COLO668 (cell line): ENCODE measurements at regions not wholly inside any gene's neighbourhood (a gene's known extent, or its start where the extent isn't known, plus 50 kb on each side); places are given as distances from the start of the nearest gene placed in this dataset.

Experiments used
- DNase-seq: peaks from one replicate; lab custom pipeline; 2025; ENCODE audit not compliant: unreplicated experiment; lab: John Stamatoyannopoulos, UW

DNA sequence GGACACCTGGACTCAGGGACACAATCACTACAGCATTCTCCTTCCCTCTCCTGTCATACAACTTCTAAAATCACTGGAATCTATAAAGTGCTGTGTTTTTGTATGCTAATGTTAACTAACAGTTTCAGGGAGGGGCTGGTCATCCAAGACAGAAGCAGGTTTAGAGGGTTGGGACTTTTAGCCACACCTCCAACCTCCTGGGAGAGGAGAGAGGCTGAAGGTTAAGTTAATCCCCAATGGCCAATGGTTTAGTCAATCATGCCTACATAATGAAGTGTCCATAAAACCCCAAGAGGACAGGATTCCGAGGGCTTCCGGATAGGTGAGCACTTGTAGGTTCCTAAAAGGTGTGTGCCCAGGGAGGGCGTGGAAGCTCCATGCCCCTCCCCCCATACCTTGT is 219.3 kb upstream of the CTNNB1 start:
- DNase-seq = no peak

DNA sequence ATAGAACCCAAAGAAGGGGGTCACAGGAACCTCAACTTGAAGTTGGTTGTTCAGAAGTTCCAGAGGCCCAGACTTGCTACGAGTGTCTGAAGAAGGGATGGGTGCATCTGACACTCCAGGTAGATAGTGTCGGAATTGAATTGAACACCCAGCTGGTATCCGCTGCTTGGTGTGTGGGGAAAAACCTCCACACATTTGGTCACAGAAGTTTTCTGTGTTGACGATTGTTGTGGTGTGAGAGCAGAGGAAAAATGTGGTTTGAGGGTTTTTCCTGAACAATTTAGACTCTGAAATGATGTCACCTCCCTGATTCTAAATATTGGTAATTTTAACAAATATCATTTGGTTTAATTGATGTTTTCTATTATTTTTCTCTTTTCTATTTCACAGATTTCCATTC is 218.8 kb upstream of the CTNNB1 start:
- DNase-seq = no peak

DNA sequence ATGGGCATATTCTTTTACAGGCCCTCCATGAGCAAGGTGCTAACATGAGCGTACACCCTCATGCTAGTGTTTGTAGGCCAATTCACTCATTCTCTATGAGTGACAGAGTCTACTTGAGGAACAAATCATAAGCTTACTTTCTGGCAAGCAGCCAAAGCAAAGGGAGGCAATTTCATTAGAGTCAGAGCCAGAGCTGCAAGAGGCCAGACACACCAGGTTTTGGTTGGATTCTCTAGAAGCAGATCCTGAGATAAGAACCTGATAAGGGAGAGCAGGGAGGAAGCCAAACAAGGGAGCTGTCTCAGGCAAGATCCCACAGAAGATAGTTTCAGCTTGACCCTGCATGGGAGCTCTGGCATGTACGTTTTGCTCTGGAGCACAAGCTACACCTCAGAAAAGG is 214.1 kb upstream of the CTNNB1 start:
- no peak for DNase-seq

DNA sequence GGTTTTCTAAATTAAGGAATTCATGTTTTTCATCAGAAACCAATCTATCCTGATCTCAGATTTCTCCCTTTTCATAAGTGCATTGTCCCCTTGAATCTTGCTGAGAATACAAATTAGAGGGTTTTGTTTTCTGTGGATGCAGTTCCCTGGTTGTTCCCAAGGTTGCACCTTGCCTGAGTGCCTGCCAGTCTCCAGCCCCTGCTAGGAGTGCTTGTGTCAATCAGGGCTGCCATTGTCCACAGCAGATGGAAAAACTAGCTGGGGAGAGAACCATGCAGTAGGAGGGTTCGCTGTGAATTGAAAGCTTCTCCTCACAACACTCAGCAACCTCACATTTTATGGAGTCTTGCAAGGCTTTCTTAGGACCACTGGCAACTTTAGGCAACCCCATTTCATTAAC is 210.8 kb upstream of the CTNNB1 start:
- no peak for DNase-seq

DNA sequence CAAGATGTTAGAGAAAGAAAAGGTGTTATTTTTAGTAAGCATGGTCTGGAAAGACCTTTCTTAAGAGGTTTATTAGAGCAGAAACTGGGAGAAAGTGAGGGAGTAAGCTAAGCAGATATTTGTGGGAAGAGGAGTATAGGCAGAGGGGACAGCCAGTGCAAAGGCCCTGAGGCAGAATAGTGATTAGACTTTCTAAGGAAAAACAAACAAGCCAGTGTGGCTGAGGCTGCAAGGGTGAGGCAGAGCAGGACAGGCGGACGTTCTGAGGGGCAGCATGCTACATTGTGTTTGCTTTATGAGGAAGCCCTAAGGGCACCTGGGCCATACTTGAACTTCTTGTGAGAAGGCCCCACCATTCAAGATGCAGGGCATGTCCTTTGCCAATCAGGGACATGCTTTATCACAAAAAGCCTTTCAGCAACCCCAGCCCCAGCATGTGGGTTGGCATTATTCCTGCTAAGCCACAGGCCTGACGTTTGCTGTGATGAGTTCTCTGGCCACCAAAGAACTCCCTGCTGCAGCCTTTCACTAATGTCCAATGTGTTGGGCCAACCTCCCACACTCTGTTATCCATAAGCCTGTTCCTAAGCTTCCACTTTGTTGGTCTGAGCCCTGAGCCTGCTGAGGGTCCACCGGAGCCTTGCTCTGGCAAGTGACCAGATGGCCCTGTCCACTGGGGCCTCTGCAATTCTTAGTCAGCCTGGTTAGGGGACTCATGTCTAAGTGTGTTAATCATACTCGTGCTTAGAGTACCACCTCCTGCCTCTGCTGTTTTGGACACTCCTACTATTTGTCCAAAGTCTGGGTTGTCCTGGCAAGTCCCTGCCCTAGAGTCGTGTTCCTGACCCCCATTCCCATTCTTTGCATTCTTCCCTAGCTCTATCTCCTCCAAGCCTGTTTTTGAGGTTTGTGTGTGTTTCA is 209.9 kb upstream of the CTNNB1 start:
- DNase-seq = no peak

DNA sequence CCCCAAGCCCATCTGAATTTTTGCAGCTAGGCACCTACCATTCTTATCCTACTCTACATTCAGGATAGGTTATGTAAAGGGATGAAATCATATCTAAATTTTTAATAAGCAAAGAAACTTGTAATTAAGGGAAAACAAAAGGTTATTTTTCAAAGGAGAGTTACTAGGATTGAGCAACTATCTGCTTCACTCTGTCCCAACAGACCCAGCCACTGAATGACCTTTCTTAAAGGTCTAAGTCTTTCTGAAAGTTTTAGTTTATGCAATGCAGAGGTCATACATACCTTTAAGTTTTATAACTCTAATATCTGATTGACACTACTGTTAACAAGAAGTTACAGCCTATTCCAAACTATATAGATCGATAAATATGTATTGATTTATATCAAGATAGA is 209.2 kb upstream of the CTNNB1 start:
- DNase-seq = no peak

DNA sequence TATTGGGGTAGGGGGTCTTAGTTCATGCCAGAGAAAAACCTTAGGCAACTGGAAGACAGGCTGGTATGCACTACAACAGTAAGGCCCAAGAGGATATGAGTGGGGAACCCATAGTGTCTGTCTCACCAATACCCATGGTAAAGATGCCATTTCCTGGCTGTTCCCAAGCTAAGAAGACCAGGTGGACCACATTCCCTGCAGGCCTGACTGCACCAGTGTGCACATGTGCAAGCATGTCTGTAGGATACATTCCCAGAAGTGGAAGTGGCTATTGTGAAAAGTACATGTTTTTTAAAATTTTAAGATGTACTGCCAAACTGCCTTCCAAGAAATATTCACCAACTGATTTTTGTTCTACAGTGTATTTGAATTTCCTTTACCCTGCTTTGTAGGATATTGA is 207.3 kb upstream of the CTNNB1 start:
- no peak for DNase-seq

DNA sequence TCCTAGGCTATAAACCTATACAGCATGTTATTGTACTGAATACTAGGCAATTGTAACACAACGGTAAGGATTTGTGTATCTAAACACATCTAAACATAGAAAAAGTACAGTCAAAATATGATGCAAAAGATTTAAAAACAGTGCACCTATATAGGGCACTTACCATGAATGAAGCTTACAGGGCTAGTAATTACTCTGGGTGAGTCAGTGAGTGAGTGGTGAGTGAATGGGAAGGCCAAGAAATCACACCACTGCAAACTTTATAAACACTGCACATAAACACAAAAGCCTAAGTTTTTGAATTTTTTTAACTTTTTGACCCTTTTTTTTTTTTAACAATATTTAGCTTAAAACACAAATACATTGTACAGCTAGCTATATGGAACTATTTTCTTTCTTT is 204.7 kb upstream of the CTNNB1 start:
- no peak for DNase-seq

DNA sequence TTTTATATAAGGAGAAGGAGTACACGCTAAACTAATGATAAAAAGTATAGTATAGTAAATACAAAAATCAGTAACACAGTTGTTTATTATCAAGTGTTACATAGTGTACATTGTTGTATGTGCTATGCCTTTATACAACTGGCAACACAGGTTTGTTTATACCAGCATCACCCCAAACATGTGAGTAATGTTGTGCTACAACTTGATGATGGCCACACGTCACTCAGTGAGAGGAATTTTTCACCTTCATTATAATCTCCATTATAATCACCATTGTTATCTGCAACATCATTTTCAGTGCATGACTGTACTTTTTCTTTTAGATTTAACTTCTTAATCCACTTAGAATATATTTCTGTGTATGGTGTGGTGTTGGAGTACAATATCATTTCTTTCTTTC is 204.0 kb upstream of the CTNNB1 start:
- no peak for DNase-seq

DNA sequence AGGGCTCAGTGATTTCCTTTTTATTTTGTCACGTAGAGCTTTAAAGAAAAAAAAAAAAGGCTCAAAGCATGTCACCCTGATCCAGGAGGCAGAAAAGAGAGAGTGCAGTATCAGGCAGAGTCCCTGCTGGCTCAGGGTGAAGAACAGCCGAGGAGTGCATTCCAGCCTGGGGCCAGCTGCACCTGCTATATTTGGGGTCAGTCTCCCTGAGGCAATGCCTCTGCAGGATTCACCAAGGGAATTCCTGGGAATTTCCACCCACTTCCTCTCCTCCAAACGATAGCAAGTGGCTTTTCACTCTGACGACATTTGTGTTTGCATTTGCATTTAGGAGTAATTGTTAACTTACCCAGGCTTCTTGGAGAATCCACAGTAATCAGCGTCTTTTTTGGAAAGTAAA is 202.9 kb upstream of the CTNNB1 start:
- peak; percentile 15 for DNase-seq

DNA sequence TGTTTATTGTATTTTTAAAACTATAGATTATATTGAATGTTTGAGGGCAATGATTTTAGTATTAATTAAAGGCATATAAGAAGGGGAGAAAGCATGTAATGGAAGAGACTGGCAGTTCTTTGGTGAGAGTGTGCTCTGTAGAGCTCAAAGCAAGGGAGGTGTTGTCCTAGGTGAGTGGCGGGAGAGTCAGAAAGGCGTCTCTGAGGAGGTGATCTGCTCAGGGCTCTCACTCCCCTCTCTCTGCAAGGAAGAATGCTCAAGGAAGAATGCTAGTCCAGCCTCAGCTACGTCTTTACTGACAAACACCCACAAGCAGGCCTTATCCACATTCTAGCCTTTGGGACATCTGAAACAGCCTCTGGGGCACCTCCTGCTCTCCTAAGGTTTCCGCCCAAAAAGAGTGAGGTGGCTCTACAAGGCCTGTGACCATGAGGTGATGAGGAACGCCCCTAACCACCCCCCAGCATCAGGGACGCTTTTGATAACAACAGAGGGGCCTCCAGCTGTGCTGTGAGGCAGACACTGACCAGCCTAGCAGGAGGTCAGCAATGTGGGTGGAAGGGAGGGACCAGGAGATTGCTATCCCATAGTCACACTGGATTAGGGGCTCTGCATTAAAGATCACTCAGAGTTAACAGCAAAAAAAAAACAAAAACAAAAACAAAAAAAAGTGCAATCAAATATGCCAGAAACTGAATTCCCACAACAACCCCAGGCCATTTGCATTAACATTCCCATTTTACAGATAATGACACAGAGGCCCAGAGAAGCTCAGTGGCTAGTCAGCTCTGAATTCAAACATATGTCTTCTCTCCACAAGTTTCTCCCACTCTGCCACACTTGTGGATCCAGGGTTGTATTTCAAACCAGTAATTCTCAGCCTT is 202.2 kb upstream of the CTNNB1 start:
- no peak for DNase-seq

DNA sequence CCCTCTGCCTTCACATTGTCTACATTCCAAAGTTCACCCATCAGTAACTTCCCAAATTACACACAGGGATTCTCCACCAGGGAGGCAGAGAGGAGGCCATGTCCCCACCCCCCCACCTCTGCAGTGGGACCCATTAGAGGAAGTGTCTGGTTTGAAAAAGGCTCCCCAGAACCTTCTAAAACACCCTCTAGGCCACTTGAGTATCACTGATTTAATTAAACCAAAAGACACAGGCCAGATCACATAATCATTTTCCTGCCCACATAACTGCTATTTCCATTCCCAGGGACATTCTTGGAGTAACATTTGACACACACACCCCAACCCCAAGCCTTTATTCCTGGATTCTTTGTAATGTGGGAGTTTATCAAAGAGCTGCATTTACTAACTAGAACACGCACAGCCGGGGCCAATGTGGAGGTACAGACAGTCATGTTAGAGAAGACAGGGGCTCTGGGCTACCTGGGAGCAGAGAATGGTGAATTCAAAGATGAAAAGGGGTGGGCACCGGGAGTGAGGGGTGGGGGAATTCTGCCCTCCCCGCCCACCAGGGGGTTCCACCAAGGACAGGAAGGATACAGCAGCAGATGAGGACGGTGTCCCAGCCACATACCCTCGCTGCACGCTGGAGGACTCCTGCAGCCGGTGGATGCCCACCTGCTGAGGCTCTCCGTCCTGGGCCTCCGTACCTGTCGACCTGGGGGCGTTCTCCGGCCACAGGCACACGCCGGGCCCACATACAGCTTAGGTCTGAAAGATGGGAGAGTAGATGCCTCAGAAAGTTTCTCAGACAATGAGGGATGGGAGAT is 201.4 kb upstream of the CTNNB1 start:
- DNase-seq = no peak

DNA sequence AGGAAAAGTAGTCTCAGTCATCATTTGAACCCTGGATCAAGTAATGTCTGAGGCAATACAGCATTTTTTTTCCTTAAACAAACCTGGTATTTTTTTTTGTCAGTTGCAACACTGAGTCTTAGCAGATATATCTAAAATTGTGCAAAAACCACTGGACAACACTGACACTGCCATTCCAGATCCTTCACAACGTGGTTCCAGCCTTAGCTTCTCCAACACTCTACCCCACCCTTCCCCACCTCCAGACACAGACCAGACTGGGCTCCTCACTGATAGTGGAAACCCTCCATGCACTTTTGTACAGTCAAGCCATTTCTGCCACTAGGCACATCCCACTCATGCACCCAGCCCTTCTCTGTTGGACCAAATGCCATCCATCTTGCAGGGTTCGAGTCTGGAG is 199.6 kb upstream of the CTNNB1 start:
- no peak for DNase-seq

DNA sequence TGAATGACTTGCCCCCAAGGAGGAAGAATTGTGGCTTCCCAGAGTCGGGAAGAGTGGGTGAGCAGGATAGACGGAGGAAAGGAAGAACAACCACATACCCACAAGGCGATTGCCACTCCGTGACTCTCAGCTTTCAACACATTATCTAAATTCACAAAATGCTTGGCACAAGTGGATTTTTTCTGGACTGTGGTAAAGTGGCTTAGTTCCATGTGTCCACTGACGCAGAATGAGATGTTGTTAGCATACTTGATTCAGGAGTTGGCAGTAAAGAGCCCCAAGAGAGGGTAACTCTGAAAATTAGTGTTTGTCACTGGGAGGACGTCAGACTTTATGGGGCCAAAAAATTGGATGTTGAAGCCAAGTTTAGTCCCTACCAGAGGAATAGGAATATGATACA is 198.8 kb upstream of the CTNNB1 start:
- DNase-seq = no peak

DNA sequence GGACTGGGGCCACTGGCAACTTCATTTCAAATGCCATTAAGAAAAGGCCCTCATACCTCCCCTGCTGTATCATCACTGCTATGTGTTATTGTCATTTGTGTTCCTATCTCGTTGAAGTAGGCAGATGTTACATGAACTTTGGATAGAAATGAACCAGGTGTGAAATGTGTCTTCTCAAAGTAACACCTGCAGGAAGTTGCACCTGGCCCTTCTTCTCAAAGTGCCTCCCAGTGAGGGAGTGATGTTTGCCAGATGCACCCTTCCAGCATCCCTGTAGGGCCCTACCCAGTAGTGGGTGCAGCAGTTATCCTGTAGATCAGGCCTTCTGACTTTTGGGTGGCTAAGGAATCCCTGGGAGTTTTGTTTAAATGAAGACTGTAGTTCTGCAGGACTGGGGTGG is 197.7 kb upstream of the CTNNB1 start:
- DNase-seq = peak; percentile 77

DNA sequence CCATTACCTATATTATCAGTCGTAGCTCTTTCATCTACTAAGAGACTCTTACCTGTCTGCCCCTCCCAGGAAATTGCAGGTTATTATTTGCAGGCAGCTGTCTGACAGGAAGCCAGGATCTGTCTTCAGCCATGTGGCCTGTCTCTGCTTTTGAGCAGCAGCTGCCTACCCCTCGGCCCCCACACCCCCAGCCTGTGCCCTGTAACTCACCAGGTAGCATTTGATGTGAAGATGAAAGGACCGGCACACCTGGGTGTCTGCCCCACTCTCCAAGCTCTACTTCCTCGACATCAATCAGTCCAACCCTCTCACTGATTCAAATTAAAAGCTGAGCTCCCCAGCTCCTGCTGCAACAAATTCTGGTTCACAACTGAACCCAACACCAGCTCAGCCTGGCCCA is 197.2 kb upstream of the CTNNB1 start:
- peak; percentile 73 for DNase-seq

DNA sequence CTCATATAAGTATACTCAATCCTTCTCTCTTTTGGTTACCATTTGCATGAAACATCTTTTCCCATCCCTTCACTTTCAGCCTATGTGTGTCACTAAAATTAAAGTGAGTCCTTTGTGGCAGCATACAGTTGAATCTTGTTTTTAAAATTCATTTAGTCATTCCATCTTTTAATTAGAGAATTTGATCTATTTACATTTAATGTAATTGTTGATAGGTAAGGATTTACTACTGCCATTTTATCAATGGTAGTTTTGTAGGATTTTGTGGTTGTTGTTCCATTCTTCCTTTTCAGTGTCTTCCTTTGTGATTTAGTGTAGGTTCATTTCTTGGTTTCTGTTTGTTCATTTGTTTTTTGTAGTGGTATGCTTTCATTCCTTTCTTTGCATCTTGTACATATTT is 191.9 kb upstream of the CTNNB1 start:
- DNase-seq = no peak

DNA sequence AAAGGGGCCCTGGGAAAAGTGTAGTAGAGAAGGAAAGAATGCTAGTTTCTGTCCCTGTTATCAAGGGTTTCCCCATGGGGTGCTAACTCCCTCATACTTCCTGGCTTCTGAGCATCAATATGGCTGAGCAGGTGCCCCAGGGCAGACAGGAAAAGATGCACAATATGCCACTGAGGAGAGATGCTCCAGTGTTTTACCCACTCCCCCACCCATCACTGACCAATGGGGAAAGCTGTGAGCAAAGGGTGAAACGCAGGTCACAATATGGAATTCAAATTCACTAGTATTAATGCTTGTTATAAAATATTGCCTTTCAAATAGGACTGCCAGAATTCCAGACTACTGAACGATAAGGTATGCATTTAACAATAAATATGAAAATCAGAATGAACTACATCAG is 187.5 kb upstream of the CTNNB1 start:
- no peak for DNase-seq

DNA sequence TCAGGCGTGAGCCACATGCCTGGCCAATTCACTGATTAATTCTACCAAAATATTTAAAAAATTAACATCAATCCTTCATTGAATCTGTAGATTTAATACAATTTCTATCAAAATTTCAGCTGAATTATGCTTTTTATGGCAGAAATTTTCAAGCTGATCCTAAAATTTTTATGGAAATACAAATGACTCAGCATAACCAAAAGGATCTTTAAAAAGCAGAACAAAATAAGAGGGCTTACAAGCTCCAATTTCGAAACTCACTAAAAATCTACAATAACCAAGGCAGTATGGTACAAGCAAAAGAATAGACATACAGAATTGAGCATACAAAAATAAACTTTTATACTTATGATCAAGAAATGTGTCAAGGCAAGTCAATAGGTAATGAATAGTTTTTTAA is 180.4 kb upstream of the CTNNB1 start:
- no peak for DNase-seq

DNA sequence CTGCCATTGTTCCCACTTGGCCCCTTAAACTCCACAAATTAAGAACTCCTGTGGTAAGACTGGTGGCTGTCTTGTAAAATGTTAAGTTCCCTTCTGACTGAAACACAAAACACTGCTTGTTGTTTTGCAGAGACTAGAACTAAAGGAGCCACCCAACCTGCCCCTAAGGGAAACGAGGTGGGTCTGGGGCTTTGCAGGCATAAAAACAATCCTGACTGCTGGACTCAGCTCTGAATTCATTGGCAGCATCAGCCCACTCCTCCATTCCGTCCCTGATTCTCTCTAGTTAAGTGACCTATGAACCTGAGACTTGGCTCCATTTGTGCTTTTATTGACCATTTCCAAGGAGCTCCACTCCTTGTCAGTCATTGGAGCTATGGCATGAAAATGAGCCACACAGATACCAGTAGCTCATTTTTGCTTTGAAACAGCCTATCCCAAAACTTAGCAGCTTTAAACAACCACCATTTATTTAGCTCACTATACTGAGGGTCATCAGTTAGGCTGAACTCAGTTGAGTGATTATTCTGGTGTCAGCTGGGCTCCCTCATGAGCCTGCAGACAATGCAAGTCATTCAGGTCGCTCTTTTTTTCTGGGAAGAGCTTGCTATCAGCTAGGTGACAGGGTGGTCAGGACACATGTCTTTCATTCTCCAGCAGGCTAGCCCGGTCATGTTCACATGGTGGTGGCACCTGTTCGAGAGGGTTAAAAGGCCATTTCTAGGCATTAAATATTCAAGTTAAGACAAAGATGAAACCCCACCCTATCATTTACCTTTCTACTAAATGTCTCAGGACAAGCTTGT is 175.1 kb upstream of the CTNNB1 start:
- no peak for DNase-seq
